Stimulated activated CD4-positive, alpha-beta T cell treated with anti-CD3 and anti-CD28 coated beads, TNF-alpha, amount 100 ng/mL, for 4 hours (primary cell): ENCODE measurements at regions not wholly inside any gene's neighbourhood (a gene's known extent, or its start where the extent isn't known, plus 50 kb on each side); places are given as distances from the start of the nearest gene placed in this dataset.
"Not testable (repeated sequence)": the region's sequence is repeated elsewhere in the genome, so short reads cannot be mapped to it uniquely, and the experiment has no call there.

ENCODE experiments used
- DNase-seq, 3 experiments: peaks; one replicate each; pipeline ENCODE4 v3.0.0-alpha.2; 2020; ENCODE audit warnings: low read depth in 3 of 3

DNA sequence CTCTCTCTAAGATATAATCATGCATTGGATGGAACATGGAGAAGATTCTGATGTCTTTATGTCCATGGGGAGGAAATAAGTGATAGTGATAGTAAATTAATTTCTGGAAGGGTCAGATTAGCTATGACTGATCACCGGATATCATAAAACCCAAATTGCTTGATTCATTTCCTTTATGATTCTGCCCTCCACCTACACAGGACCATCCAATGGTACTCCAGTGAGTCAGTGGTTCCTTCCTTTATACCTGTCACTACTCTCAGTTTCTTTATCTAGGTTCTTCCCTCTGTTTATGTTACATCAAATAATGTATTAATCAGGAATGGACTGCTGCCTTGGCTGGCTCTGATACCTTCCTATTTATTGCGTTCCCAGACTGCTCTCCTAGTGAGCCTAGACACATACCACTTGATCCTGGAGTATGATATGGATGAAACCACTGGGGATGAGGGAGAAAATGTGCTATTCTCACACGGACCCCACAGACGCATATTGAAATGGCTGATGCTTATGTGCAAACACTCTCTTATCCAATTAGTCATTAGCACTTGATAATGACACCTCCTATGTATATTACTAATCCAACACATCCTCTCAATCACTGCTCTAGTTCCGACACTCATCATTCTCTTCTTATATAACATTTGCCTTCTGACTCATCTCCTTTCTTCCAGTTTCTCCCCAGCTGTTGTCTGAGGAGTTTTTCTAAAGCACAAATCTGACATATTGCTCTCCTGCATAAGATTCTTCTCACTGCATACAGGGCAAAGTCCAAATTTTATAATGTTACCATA is 315.6 kb downstream of the INSIG2 start:
- DNase-seq, result no peak

GRCh38 chr2:118388771-118389170 is 300.5 kb downstream of the INSIG2 start:
- no peak for DNase-seq

- DNase-seq, result no peak
These were observed 299.2 kb downstream of the INSIG2 start for GRCh38 chr2:118387509-118387908.

- no peak for DNase-seq
These were observed 298.5 kb downstream of the INSIG2 start for GRCh38 chr2:118386641-118387302.

DNA sequence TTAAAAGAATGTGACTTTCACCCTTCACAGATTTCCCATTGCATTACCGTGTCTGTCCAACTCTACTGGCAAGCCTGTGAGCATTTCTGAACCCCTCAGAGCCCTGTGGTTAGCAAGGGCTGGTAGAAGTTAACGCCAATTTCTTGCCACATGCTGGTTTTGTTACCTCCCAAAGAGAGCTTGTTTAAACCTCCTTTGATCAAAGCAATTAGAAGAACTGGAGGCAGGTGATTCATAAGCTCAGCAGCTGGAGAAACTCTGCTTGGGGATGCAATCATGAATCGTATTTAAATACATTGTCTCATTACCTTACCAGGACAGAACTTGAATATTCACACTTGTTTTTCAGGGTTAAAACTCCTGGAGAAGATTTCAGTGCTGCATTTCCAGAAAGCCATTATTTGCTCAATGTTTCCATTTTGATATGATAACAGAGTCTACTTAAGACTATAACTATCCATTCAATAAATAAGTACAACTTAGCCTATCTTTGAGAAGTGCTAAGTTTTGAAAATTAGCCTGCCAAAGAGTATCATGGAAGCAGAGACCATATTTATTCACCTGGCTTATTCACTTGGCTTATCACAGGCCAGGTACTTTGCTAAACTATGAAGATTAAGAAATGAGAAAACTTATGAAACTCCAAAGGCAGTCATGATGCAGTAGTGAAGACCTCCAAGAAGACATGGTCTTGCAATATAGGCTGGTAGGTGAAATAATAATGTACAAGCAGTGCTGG is 292.8 kb downstream of the INSIG2 start:
- no peak for DNase-seq

DNA sequence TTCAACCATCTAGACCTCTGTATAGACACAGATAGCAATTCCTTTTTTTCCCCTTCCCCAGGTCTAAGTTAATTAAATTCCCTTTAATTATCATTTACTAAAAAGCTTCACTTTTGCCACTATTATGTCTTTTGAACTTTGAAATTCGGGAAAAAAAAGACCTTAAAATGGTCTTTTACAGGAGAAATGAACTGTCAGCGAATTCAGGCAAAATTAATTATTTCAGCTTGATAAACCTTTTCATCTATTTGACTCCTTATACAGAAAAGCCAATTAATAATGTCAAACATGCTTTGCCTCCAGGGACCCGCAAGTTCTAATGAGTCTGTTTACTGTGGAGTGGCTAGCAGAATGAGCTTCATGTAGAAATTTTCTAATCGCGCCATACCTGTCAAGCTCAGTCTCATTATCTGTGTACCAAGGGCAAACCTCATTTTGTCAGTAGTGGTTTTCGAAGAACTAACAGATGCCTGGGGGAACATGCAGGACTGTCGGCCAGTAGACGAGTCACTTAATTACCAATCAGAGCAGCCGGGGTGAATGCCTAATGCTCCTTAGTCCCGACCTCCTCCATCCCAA is 287.7 kb downstream of the INSIG2 start:
- DNase-seq, result no peak

- no peak for DNase-seq
These were observed 286.9 kb downstream of the INSIG2 start for GRCh38 chr2:118374974-118375755.

GRCh38 chr2:118372886-118373830 is 284.9 kb downstream of the INSIG2 start:
- no peak for DNase-seq

- DNase-seq, result no peak
These were observed 283.2 kb downstream of the INSIG2 start for GRCh38 chr2:118371515-118371914.

DNA sequence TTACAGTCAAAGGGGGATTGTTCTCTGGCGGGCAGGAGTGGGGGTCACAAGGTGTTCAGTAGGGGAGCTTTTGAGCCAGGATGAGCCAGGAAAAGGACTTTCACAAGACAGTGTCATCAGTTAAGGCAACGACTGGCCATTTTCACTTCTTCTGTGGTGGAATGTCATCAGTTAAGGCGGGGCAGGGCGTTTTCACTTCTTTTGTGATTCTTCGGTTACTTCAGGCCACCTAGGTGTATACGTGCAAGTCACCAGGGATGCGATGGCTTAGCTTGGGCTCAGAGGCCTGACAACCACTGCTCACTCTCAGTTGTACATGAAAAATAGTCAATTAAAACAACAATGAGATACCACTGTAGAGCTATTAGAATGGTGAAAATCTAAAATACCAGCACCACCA is 281.2 kb downstream of the INSIG2 start:
- not testable (repeated sequence) for DNase-seq

- no peak for DNase-seq
These were observed 275.3 kb downstream of the INSIG2 start for GRCh38 chr2:118363604-118364003.

DNA sequence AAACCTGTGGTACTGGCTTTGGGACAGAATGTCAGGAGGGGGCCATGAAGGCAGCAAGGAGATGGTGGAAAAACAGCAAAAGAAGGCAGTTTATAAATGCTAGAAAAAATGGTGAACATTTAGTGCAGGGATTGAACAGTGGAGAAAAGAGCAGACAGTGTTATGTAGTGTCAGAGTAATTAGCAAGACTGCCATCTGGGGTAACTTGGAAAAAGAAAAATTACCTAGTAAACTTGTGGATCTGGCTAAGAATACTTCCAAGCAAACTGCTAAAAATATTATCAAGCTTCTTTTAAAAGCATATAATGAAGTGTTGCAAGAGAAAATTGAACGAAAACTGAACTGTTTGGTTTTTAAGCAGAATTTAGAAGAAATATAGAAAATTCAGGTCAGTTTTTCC is 267.8 kb downstream of the INSIG2 start:
- DNase-seq, result no peak

DNA sequence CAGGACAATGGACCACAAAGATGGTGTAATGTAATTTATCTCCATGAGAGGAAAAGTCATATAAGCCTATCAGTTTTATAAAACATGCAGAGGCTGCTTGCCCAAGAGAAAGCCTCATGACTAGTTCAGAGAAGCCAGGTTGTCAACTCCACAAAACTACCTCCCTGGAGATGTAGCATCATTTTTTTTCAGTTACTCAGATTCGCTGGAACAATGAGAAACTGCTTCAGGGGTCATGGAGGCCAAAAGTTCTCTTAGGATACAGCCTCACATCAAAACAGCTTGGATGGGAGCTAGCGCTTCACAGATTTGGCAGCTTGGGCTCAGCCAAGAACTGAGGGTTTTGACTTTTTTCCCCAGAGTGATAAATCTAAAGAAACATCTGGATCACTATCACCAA is 263.5 kb downstream of the INSIG2 start:
- no peak for DNase-seq

GRCh38 chr2:118350621-118351020 is 262.4 kb downstream of the INSIG2 start:
- no peak for DNase-seq

DNA sequence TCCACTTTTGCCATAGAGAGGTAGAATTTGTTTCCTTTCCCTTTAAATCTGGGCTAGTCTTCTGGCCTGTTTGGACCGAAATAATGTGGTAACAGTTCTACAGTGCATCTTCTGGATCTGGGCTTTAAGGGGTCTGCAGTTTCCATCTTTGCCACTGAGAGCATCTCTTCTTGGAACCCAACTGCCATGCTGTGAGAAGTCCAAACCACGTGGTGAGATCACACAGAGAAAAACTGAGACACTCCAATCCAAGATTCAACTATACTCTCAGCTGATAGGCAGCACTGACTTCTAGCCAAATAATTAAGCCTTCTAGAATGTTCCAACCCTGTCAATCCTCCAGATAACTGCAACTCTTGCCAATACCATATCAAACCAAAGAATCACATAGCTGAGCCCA is 261.1 kb downstream of the INSIG2 start:
- no peak for DNase-seq

DNA sequence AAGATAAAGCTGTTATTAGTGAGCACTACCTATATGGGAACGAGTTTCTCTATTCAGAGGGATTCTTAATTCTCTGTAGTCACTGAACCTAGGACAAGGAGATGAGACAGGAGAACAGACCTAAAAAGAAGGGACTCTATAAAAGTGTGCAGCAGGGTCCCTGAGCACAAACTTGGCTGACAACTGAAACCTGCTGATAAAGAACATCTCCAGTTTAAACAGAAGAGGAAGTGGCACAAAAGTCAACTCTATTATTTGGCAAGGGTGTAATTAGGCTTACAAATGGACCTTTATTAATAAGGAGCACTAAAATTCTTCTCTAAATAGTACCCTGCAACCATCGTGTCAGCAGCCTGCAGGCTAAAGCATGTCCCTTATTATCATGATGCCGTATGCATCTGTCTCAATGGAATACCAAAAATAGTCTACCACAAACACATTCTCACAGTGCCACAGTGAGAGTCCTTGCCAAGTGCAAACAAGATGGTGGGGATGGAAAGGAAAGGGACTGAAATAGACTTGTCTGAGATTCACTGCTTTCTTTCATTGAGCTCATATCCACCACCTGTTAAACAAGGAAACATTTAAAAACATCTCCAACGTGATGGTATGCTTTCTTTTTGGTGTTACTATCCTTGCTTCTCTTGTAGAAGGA is 260.2 kb downstream of the INSIG2 start:
- no peak for DNase-seq

DNA sequence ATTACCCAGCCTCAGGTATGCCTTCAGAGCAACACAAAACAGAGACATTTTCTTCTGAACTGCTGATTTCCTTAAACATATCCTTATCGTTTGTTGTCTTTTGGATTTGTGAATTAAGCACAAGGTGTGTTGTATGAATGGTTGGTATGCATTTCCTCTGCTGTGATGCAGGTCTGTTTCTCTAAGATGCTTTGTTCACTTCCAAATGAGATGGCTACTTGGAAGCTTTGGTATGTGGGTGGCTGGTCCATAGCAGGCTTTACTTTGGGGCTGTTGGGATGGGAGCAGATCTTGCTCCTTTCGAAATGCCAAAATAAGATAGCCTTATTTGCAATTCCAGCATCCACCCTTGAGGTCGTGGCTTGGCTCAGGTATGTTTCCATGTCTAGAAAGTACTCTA is 257.2 kb downstream of the INSIG2 start:
- DNase-seq, result no peak

- DNase-seq, result no peak
These were observed 251.8 kb downstream of the INSIG2 start for GRCh38 chr2:118340103-118340502.

GRCh38 chr2:118339386-118339785 is 251.1 kb downstream of the INSIG2 start:
- no peak for DNase-seq

DNA sequence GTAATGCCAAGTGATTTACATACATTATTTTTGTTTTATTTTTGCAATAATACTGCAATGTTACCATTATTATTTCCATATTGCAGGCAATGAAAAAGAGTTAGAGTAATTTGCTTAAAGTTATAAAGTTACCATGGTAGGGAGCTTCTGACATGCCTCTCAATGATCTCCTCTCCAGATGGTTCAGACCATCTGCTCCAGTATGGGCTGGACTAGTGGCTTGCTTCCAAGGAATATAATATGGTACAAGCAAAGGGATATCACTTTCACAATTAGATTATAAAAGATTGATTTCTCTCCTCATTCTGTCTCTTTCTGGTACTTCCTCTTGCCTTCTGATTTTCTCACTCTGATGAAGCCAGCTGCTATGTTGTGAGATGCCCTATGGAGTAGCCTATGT is 245.4 kb downstream of the INSIG2 start:
- no peak for DNase-seq
